Activated B cell treated with CpG ODN at 0.5 μM for 24 hours (primary cell): ENCODE measurements at regions not wholly inside any gene's neighbourhood (a gene's known extent, or its start where the extent isn't known, plus 50 kb on each side); places are given as distances from the start of the nearest gene placed in this dataset.
"Not testable (repeated sequence)": the region's sequence is repeated elsewhere in the genome, so short reads cannot be mapped to it uniquely, and the experiment has no call there.

Experiments
- ATAC-seq: fragments of 200-7000 bp; cut with Tn5 transposase; one replicate; pipeline ENCODE4 v1.10.0; 2021; ENCODE audit warnings: low read depth, mild to moderate bottlenecking, moderate library complexity
- CTCF ChIA-PET: fragments of 350-600 bp; sonication (Branson Sonifier 250); formaldehyde crosslinking; loops from one replicate; lab custom pipeline; 2021; ENCODE audit warnings: antibody characterized with exemption; lab: Charles Lee
- POLR2A ChIA-PET: fragments of 350-600 bp; sonication (Branson Sonifier 250); formaldehyde crosslinking; loops from one replicate; lab custom pipeline; 2021; ENCODE audit warnings: antibody characterized with exemption; lab: Charles Lee
- DNase-seq: peaks from one replicate; pipeline ENCODE4 v3.0.0; 2022
- H3K27ac Mint-ChIP-seq: one replicate; pipeline ENCODE4 v1.8.0; 2020; ENCODE audit warnings: mixed read lengths
- H3K27me3 Mint-ChIP-seq: one replicate; pipeline ENCODE4 v1.8.0; 2021; ENCODE audit warnings: mixed read lengths
- H3K36me3 Mint-ChIP-seq: one replicate; pipeline ENCODE4 v1.8.0; 2021; ENCODE audit warnings: low read depth, mixed read lengths
- H3K4me1 Mint-ChIP-seq: one replicate; pipeline ENCODE4 v1.8.0; 2021; ENCODE audit warnings: mixed read lengths
- H3K4me3 Mint-ChIP-seq: one replicate; pipeline ENCODE4 v1.8.0; 2020; ENCODE audit warnings: mild to moderate bottlenecking, mixed read lengths
- H3K9me3 Mint-ChIP-seq: one replicate; pipeline ENCODE4 v1.8.0; 2020; ENCODE audit warnings: mixed read lengths
- intact Hi-C: fragments of 100-400 bp; cut with micrococcal nuclease; formaldehyde crosslinking; loops from one replicate; pipeline ENCODE4 v1.15.1; 2024
- TF ChIP-seq, protein P1 (sequence below): fragments of 200-600 bp; IDR thresholded peaks from one replicate; pipeline ENCODE4 v1.8.0; 2022; ENCODE audit warnings: antibody characterized with exemption, mild to moderate bottlenecking

DNA sequence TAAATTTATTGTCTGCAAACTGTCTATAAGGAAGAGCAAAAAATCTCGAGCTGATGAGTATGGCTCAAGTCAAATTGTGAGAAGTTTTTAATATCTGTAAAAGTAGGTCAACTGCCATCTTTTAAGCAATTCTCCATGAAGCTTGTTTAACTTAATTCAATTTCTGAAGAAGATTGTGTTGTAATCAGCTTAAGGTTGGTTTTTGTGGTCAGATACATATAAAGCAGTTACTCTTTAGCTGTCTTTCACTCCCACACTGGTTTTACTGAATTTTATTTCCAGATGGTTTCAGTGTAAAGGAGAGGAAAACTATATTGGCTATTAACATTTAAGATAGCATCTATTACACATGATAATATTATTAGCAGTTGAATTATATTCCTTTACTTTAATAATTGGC lies 1165.1 kb downstream of the SLC16A7 start:
- ATAC-seq = no peak
- intact Hi-C loops = no loop called here
- Mint-ChIP-seq H3K4me3 (no peak overlapping the region), H3K9me3 (peaks cover 5% of the 10 kb centered on the region), H3K4me1 (no peaks in the 10 kb centered on the region), H3K27ac (no peak overlapping the region), H3K27me3 (no peaks in the 10 kb centered on the region), H3K36me3 (no peaks in the 10 kb centered on the region)
- no peak for DNase-seq
- TF ChIP-seq, protein P1, sequence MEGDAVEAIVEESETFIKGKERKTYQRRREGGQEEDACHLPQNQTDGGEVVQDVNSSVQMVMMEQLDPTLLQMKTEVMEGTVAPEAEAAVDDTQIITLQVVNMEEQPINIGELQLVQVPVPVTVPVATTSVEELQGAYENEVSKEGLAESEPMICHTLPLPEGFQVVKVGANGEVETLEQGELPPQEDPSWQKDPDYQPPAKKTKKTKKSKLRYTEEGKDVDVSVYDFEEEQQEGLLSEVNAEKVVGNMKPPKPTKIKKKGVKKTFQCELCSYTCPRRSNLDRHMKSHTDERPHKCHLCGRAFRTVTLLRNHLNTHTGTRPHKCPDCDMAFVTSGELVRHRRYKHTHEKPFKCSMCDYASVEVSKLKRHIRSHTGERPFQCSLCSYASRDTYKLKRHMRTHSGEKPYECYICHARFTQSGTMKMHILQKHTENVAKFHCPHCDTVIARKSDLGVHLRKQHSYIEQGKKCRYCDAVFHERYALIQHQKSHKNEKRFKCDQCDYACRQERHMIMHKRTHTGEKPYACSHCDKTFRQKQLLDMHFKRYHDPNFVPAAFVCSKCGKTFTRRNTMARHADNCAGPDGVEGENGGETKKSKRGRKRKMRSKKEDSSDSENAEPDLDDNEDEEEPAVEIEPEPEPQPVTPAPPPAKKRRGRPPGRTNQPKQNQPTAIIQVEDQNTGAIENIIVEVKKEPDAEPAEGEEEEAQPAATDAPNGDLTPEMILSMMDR = no peak
- CTCF ChIA-PET = no interaction called here
- POLR2A ChIA-PET = no interaction called here

DNA sequence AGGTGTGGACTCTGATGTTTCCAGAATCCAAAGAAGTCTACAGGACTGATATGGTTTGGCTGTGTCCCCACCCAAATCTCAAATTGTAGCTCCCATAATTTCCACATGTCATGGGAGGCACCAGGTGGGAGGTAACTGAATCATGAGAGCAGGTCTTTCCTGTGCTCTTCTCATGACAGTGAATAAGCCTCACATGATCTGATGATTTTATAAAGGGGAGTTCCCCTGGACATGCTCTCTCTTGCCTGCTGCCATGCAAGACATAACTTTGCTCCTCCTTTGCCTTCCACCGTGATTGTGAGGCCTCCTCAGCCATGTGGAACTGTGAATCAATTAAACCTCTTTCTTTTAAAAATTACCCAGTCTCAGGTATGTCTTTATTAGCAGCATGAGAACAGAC lies 1205.3 kb downstream of the SLC16A7 start:
- H3K36me3 Mint-ChIP-seq, H3K27me3 Mint-ChIP-seq, CTCF ChIA-PET, POLR2A ChIA-PET, H3K27ac Mint-ChIP-seq, DNase-seq, intact Hi-C loops, H3K4me1 Mint-ChIP-seq, H3K4me3 Mint-ChIP-seq, ATAC-seq: not testable (repeated sequence)
- peaks cover 14% of the 10 kb centered on the region for H3K9me3 Mint-ChIP-seq

DNA sequence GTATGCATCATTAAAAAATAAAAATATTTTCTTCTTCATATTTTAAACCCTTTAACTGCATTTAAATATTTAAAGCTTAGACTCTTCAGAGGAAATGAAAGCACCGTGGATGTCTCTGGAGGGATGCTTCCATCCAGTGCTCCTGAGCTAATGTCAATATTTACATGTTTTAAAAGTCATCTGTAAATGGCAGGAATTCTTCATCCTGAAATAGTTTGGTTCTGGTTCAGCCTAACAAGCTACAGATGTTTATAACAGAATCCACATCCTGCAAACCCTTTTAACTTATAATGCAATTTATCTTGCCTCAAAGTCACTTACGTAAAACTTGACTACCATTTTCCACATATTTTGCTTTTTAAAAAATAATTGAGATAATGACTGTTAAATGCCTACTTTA lies 1207.3 kb downstream of the SLC16A7 start:
- Mint-ChIP-seq H3K36me3 (no peaks in the 10 kb centered on the region), H3K4me3 (no peak overlapping the region), H3K27me3 (no peaks in the 10 kb centered on the region), H3K27ac (no peak overlapping the region), H3K4me1 (no peaks in the 10 kb centered on the region), H3K9me3 (peaks cover 19% of the 10 kb centered on the region)
- POLR2A ChIA-PET = no interaction called here
- TF ChIP-seq, protein P1 = no peak
- CTCF ChIA-PET = no interaction called here
- no peak for DNase-seq
- intact Hi-C loops = no loop called here
- no peak for ATAC-seq

DNA sequence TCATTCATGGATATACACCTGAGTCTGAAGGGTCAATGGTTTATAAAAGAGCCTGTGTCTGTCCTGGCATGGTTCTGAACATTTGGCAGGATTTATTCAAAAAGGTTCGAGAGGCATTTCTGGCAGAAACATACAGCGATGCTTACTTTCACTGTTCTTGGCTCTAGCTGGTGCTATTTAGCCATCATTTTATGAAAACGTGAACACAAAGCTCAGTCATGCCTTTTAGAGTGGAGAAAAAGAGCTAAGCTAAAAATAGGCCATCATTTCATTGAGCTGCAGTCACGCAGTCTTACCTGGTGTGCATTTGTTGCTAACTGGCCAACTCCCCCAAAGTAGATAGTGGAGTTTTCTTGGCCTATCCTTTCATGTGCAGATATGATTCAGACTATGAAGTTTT lies 1209.5 kb downstream of the SLC16A7 start:
- ChIA-PET POLR2A (no interaction called here), CTCF (no interaction called here)
- peaks cover 16% of the 10 kb centered on the region for H3K9me3 Mint-ChIP-seq
- intact Hi-C loops = no loop called here
- H3K36me3 Mint-ChIP-seq = no peaks in the 10 kb centered on the region
- DNase-seq (no peak), ATAC-seq (no peak)
- no peak overlapping the region for H3K4me3 Mint-ChIP-seq
- TF ChIP-seq, protein P1 = no peak
- H3K27ac Mint-ChIP-seq = no peak overlapping the region
- no peaks in the 10 kb centered on the region for H3K27me3 Mint-ChIP-seq
- H3K4me1 Mint-ChIP-seq = no peaks in the 10 kb centered on the region

DNA sequence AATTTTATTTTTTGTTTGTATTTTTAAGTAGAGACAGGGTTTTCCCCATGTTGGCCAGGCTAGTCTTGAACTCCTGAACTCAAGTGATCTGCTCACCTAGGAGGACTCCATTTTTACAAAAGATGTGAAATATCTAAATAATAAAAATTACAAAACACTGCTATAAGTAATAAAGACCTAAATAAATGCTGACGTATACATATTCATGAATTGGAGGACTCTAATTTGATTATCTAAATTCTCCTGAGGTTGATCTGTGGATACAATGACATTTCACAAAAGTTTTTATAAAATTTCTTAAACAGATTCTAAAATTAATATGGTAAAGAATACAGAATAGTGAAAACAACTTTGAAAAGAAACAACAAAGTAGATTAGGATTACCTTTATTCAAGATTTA lies 1224.0 kb downstream of the SLC16A7 start:
- ATAC-seq (no peak), DNase-seq (no peak)
- CTCF ChIA-PET = no interaction called here
- no peaks in the 10 kb centered on the region for H3K36me3 Mint-ChIP-seq
- H3K27ac Mint-ChIP-seq = no peak overlapping the region
- H3K27me3 Mint-ChIP-seq = no peaks in the 10 kb centered on the region
- intact Hi-C loops = no loop called here
- H3K4me3 Mint-ChIP-seq = no peak overlapping the region
- POLR2A ChIA-PET = no interaction called here
- TF ChIP-seq, protein P1 = no peak
- peaks cover 10% of the 10 kb centered on the region for H3K9me3 Mint-ChIP-seq
- H3K4me1 Mint-ChIP-seq = no peaks in the 10 kb centered on the region

DNA sequence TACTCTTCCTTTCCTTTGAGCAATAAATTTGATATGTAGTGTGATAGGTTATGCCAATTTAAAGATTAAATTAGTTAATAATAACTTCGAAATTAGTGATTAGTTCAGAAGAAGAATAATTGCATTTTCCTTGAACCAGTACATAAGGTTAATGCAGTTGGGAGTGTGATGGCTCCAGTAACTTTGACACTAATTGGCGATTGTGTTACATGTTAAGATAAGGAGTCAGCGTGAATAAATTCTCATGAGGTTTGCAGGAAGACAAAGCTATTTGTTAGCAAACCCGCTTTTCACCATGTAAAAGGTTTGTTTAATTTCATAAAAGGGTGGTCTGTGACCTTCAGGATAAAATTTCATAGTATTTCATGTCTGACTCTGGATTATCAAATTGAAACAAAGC lies 1226.8 kb downstream of the SLC16A7 start:
- no peak overlapping the region for H3K4me3 Mint-ChIP-seq
- ATAC-seq = no peak

More for the DNA sequence above, 1226.8 kb downstream of the SLC16A7 start:
- no peak for DNase-seq
- ChIA-PET CTCF (no interaction called here), POLR2A (no interaction called here)
- intact Hi-C loops = no loop called here
- TF ChIP-seq, protein P1 = no peak
- Mint-ChIP-seq H3K27ac (no peak overlapping the region), H3K9me3 (peaks cover 6% of the 10 kb centered on the region), H3K4me1 (no peaks in the 10 kb centered on the region), H3K36me3 (no peaks in the 10 kb centered on the region), H3K27me3 (no peaks in the 10 kb centered on the region)
